ENCODE measurements at regions not wholly inside any gene's neighbourhood (a gene's known extent, or its start where the extent isn't known, plus 50 kb on each side); places are given as distances from the start of the nearest gene placed in this dataset.

- TF ChIP-seq CTCF (conservative IDR thresholded peaks at IDR 0.05; ENCODE audit: low read depth in 2 of 2) (no peak), JUNB (IDR thresholded peaks at IDR 0.05; ENCODE audit: unreplicated experiment) (no peak), POLR2AphosphoS5 (IDR thresholded peaks at IDR 0.05; ENCODE audit: low read depth) (no peak), EZH2 (IDR thresholded peaks at IDR 0.05; ENCODE audit: low read depth, unreplicated experiment) (no peak)
Observed at GRCh38 chr3:159654183-159655134, 334.2 kb upstream of the IL12A start.
